NCI-H345 (cell line): ENCODE measurements at regions not wholly inside any gene's neighbourhood (a gene's known extent, or its start where the extent isn't known, plus 50 kb on each side); places are given as distances from the start of the nearest gene placed in this dataset.
"Not testable (repeated sequence)": the region's sequence is repeated elsewhere in the genome, so short reads cannot be mapped to it uniquely, and the experiment has no call there.

Source experiments
- DNase-seq: peaks from one replicate; lab custom pipeline; 2025; lab: John Stamatoyannopoulos, UW

GRCh38 chr2:228417956-228418355, 236.5 kb upstream of the SPHKAP start:
- no peak for DNase-seq

- no peak for DNase-seq
These were observed 236.0 kb upstream of the SPHKAP start for GRCh38 chr2:228417526-228417925.

GRCh38 chr2:228410061-228410460, 228.6 kb upstream of the SPHKAP start:
- no peak for DNase-seq

- no peak for DNase-seq
These were observed 228.0 kb upstream of the SPHKAP start for GRCh38 chr2:228409493-228409892.

- DNase-seq = no peak
These were observed 227.2 kb upstream of the SPHKAP start for GRCh38 chr2:228408529-228409227.

- DNase-seq = no peak
These were observed 226.3 kb upstream of the SPHKAP start for GRCh38 chr2:228407821-228408220.

GRCh38 chr2:228401065-228401912, 219.8 kb upstream of the SPHKAP start:
- no peak for DNase-seq

- DNase-seq = no peak
These were observed 206.3 kb upstream of the SPHKAP start for GRCh38 chr2:228387776-228388175.

GRCh38 chr2:228378696-228379425, 197.4 kb upstream of the SPHKAP start:
- DNase-seq = no peak

GRCh38 chr2:228378233-228378632, 196.7 kb upstream of the SPHKAP start:
- DNase-seq = no peak

- peak; percentile 52 for DNase-seq
These were observed 196.0 kb upstream of the SPHKAP start for GRCh38 chr2:228377533-228377932.

GRCh38 chr2:228374741-228375140, 193.3 kb upstream of the SPHKAP start:
- no peak for DNase-seq

GRCh38 chr2:228373191-228373590, 191.7 kb upstream of the SPHKAP start:
- DNase-seq = no peak

- DNase-seq = no peak
These were observed 190.7 kb upstream of the SPHKAP start for GRCh38 chr2:228372212-228372611.

- no peak for DNase-seq
These were observed 188.0 kb upstream of the SPHKAP start for GRCh38 chr2:228369400-228370031.

- peak; percentile 82 for DNase-seq
These were observed 185.9 kb upstream of the SPHKAP start for GRCh38 chr2:228367356-228367755.

GRCh38 chr2:228359473-228359872, 178.0 kb upstream of the SPHKAP start:
- DNase-seq = no peak

GRCh38 chr2:228355897-228356296, 174.4 kb upstream of the SPHKAP start:
- no peak for DNase-seq

- not testable (repeated sequence) for DNase-seq
These were observed 171.5 kb upstream of the SPHKAP start for GRCh38 chr2:228352980-228353379.

- peak; percentile 91 for DNase-seq
These were observed 170.6 kb upstream of the SPHKAP start for GRCh38 chr2:228352048-228352447.

GRCh38 chr2:228348516-228349064, 167.1 kb upstream of the SPHKAP start:
- DNase-seq = no peak

- no peak for DNase-seq
These were observed 163.0 kb upstream of the SPHKAP start for GRCh38 chr2:228344531-228344930.
